ENCODE measurements at regions not wholly inside any gene's neighbourhood (a gene's known extent, or its start where the extent isn't known, plus 50 kb on each side); places are given as distances from the start of the nearest gene placed in this dataset.
"Not testable (repeated sequence)": the region's sequence is repeated elsewhere in the genome, so short reads cannot be mapped to it uniquely, and the experiment has no call there.

DNA sequence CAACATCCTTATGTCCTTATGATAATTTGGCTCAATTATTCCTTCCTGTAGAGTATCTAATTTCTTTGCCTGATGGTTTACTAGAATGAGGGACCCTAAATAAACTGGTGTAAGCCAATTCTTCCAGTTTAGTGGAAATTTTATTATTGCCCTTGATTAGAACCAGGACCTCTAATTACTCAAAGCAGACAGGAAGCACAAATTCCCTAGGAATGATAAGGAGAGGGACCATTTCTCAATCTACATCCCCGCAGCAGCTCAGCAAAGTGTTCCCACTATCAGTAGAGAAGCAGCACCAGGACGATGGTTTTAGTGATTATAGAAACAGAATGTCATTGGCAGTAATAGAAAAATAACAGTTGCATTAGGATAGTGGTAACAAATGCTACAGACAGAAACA is 97.1 kb downstream of the PLPPR4 start:
- DNase-seq (ENCODE audit: low spot score): no peak

GRCh38 chr1:99363531-99363930 is 99.2 kb downstream of the PLPPR4 start:
- DNase-seq (ENCODE audit: low spot score): no peak

GRCh38 chr1:99365141-99365540 is 100.8 kb downstream of the PLPPR4 start:
- DNase-seq (ENCODE audit: low spot score): no peak

- DNase-seq (ENCODE audit: low spot score): no peak
Observed at GRCh38 chr1:99365545-99365944, 101.3 kb downstream of the PLPPR4 start.

- DNase-seq (ENCODE audit: low spot score): no peak
Observed at GRCh38 chr1:99369154-99369553, 104.9 kb downstream of the PLPPR4 start.

GRCh38 chr1:99370476-99370875 is 106.2 kb downstream of the PLPPR4 start:
- no peak for DNase-seq (ENCODE audit: low spot score)

GRCh38 chr1:99371413-99371812 is 107.1 kb downstream of the PLPPR4 start:
- DNase-seq (ENCODE audit: low spot score): no peak

- DNase-seq (ENCODE audit: low spot score): no peak
Observed at GRCh38 chr1:99374109-99374508, 109.8 kb downstream of the PLPPR4 start.

DNA sequence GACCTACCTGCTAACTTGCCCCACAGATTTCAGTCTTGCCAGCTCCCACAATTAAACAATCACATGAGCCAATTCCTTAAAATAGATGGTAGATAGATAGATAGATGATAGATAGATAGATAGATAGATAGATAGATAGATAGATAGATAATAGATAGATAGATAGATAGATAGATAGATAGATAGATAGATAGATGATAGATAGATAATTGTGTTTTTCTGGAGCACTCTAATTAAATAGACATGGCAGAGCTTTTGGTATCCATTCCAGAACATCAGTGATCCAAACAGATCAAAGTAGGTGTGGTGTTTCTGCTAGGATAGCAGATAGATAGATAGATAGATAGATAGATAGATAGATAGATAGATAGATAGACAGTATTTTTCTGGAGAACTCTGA is 110.4 kb downstream of the PLPPR4 start:
- not testable (repeated sequence) for DNase-seq (ENCODE audit: low spot score)

DNA sequence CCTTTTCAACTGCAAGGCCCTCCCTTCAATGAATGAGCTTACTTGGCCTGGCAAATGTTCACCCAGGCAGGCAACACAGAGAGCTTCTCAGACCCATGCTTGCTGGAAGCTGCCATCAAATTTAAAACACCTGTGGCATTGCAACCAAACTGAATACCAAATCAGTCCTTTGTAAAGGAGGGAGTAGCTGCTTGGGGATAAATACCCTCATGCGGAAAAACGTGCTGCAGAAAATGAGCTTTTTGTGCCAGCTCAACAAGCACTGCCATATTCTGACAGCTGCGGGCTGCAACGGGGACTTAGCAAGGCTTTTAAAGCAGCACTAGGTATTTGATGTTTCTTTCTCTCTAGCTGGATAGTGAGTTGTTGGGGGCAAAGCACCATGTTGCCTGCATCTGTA is 119.7 kb downstream of the PLPPR4 start:
- DNase-seq (ENCODE audit: low spot score): peak; percentile 13

DNA sequence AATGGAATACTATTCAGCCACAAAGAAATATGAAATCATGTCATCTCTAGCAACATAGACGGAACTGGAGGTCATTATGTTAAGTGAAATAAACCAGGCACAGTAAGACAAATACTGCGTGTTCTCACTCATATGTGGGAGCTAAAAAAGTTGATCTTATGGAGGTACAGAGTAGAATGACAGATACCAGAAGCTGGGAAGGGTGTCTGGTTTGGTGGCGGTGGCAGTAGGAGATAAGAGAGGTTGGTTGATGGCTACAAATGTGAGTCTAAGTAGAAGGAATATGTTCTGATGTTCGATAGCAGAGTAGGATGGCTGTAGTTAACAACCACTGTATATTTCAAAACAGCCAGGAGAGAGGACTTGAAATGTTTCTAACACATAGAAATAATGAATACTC is 121.6 kb downstream of the PLPPR4 start:
- DNase-seq (ENCODE audit: low spot score): no peak

GRCh38 chr1:99396389-99396788 is 132.1 kb downstream of the PLPPR4 start:
- DNase-seq (ENCODE audit: low spot score): no peak

DNA sequence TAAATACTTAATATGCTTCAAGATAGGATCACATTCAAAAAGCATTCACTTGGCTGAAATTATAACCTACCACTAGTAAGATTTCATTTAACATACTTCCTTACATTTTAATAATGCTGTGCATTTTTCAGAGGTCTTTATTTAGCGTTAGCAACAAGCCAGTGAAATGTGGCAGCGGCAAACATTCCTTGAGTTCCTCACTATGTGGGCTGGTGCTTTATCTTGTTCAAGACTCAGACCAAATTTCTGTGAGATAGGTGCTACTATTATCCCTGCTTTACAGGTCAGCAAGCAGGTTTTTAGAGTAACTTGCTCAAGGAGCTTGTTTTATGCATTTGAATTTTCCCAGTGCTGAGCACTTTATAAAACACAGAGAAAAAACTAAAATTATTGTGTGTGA is 132.7 kb downstream of the PLPPR4 start:
- DNase-seq (ENCODE audit: low spot score): no peak

GRCh38 chr1:99397863-99398262 is 133.6 kb downstream of the PLPPR4 start:
- DNase-seq (ENCODE audit: low spot score): no peak

DNA sequence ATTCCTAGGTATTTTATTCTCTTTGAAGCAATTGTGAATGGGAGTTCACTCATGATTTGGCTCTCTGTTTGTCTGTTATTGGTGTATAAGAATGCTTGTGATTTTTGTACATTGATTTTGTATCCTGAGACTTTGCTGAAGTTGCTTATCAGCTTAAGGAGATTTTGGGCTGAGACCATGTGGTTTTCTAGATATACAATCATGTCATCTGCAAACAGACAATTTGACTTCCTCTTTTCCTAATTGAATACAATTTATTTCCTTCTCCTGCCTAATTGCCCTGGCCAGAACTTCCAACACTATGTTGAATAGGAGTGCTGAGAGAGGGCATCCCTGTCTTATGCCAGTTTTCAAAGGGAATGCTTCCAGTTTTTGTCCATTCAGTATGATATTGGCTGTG is 137.3 kb downstream of the PLPPR4 start:
- not testable (repeated sequence) for DNase-seq (ENCODE audit: low spot score)

DNA sequence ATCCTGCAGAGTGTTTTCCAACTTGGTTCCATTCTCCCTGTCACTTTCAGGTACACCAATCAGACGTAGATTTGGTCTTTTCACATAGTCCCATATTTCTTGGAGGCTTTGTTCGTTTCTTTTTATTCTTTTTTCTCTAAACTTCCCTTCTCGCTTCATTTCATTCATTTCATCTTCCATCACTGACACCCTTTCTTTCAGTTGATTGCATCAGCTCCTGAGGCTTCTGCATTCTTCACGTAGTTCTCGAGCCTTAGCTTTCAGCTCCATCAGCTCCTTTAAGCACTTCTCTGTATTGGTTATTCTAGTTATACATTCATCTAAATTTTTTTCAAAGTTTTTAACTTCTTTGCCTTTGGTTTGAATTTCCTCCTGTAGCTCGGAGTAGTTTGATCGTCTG is 140.1 kb downstream of the PLPPR4 start:
- not testable (repeated sequence) for DNase-seq (ENCODE audit: low spot score)

DNA sequence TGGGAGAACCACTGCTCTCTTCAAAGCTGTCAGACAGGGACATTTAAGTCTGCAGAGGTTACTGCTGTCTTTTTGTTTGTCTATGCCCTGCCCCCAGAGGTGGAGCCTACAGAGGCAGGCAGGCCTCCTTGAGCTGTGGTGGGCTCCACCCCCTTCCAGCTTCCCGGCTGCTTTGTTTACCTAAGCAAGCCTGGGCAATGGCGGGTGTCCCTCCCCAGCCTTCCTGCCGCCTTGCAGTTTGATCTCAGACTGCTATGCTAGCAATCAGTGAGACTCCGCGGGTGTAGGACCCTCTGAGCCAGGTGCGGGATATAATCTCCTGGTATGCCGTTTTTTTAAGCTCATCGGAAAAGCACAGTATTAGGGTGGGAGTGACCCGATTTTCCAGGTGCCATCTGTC is 141.0 kb downstream of the PLPPR4 start:
- not testable (repeated sequence) for DNase-seq (ENCODE audit: low spot score)

DNA sequence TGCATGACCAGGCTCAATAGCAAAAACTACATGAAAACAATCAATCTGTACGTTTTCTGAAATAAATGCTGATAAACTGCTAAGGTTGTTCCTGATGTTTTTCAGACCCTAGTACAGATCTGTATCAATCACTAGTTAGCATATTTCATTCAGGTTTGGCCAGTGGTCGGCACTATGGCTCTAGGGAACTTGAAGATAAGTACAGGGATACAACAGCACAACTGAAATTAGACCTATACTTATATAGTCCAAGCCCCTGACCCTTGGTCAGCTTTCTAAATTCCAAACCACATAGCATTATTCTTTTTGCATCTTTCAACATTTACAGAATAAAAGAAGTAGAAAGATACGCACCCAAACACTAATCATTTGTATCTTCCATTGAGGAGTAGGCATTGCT is 142.7 kb downstream of the PLPPR4 start:
- no peak for DNase-seq (ENCODE audit: low spot score)

DNA sequence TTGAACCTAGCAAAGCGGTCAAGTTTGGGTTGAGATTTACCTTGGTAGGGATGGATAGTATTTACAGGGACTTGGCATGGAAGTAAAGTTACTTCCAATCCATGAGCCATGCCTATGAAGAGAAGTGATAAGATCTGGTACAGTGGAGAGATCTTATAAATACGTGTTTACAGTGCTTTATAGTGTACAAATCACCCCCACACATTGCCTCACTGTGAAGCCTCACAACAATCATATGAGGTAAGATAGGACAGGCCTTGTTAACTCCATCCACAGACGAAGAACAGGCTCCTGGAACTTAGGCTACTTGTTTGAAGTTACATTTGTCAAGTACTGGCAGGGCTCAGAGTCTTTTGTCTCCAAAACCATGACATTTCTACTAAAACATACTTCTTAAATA is 159.8 kb downstream of the PLPPR4 start:
- DNase-seq (ENCODE audit: low spot score): no peak

GRCh38 chr1:99429754-99430153 is 165.5 kb downstream of the PLPPR4 start:
- DNase-seq (ENCODE audit: low spot score): peak; percentile 54

- DNase-seq (ENCODE audit: low spot score): no peak
Observed at GRCh38 chr1:99438656-99439230, 174.5 kb downstream of the PLPPR4 start.

GRCh38 chr1:99439433-99440075 is 175.3 kb downstream of the PLPPR4 start:
- no peak for DNase-seq (ENCODE audit: low spot score)

GRCh38 chr1:99441299-99442095 is 177.2 kb downstream of the PLPPR4 start:
- no peak for DNase-seq (ENCODE audit: low spot score)

Data from Ammon's horn (tissue), 1 donor.